T follicular helper cell (primary cell): ENCODE measurements at regions not wholly inside any gene's neighbourhood (a gene's known extent, or its start where the extent isn't known, plus 50 kb on each side); places are given as distances from the start of the nearest gene placed in this dataset.

ENCODE experiments used
- DNase-seq: peaks from one replicate; pipeline ENCODE4 v3.0.0-alpha.2; 2020; ENCODE audit warnings: low read depth

GRCh38 chr13:107205318-107206104, 637.6 kb upstream of the ARGLU1 start:
- DNase-seq, result peak; percentile 20

GRCh38 chr13:107203146-107203847, 635.4 kb upstream of the ARGLU1 start:
- DNase-seq, result no peak

GRCh38 chr13:107202371-107203023, 634.6 kb upstream of the ARGLU1 start:
- DNase-seq, result no peak

DNA sequence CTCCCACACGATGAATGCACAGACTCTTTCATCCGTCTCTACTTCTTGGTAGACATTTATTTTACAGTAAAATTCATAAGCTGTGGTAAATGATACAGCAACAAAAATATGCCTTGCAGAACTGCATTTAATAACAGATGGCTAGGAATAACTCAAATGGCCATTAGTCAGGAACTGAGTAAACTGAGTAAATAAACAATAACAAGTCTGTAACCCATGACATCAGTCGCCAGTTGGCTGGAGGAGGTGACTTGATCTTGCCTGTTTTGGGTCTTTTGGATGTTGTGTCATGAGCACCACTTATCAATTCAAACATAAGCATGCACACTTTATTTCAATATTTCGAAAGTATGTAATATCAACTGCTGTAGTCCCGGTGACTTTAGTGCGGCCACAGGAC, 632.6 kb upstream of the ARGLU1 start:
- no peak for DNase-seq

- no peak for DNase-seq
Measured at GRCh38 chr13:107192289-107192688, 624.4 kb upstream of the ARGLU1 start.

- no peak for DNase-seq
Measured at GRCh38 chr13:107190065-107190464, 622.1 kb upstream of the ARGLU1 start.

DNA sequence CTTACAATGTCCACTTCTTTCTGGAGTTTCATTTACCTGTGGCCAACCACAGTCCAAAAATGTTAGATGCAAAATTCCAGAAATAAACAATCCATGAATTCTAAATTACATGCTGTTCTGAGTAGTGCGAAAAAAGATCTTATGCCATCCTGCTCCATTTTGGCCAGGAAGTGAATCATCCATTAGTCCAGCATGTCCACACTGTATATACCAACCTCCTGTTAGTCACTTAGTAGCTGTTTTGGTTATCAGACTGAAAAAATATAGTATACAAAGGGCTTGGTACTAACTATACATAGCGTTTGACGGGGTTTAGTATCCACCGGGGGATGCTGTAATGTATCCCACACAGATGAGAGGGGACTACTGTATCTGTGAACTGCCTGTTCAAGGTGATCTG, 618.0 kb upstream of the ARGLU1 start:
- DNase-seq, result no peak

GRCh38 chr13:107170270-107170931, 602.5 kb upstream of the ARGLU1 start:
- no peak for DNase-seq

DNA sequence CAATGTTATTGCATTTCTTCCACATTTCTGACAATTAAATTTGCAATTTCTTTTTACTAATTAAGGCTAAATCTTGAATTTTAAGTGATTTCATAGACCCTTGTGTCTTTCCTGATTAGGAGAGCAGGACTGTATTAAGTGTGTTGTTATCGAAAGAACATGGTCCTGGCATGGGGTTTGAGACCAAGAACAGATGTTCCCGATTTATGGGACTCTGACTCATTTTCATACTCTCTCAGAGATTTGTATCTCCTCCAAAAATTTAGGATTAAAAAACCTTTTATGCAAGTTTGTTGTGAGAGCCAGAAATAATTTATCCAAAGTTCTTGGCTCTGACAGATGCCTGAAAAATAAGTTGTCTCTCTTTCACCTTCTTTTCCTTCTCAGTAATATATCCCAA, 589.3 kb upstream of the ARGLU1 start:
- DNase-seq, result no peak

- no peak for DNase-seq
Measured at GRCh38 chr13:107144432-107144831, 576.5 kb upstream of the ARGLU1 start.

DNA sequence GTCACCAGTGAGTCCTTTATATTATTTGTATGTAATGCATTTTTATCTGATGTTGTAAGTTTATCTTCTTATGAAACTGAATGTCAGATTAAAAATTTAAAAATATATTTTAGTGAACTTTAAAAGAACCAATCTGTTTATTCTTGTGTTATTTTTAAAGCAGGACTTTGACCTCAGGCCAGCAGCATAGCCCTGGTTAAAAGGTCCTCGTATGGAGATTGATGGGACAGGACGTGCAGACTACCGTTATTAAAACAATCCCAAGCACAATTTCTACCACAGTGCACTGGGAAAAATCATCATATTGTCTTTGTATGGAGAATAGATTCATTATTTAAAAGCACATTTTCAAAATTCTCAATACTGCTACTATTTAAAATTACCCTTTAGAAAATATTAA, 573.8 kb upstream of the ARGLU1 start:
- no peak for DNase-seq

GRCh38 chr13:107139006-107139405, 571.1 kb upstream of the ARGLU1 start:
- no peak for DNase-seq

- DNase-seq, result no peak
Measured at GRCh38 chr13:107138486-107138885, 570.5 kb upstream of the ARGLU1 start.

- DNase-seq, result no peak
Measured at GRCh38 chr13:107133950-107134349, 566.0 kb upstream of the ARGLU1 start.

DNA sequence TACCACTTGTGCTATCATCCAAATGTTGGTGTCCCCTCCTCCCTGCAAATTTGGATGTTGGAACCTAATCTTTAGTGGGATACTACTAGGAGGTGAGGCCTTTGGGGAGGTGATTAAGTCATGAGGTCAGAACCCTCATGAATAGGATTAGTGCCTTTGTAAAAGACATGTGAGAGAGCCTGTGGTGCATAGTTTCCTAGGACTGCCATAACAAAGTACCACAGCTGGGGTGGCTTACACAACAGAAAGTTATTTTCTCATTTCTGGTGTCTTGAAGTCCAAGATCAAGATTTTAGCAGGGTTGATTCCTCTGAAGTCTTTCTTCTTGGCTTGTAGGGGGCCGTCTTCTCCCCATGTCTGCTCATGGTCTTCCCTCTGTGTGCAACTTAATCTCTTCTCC, 562.6 kb upstream of the ARGLU1 start:
- DNase-seq, result no peak

GRCh38 chr13:107124730-107125129, 556.8 kb upstream of the ARGLU1 start:
- DNase-seq, result no peak

DNA sequence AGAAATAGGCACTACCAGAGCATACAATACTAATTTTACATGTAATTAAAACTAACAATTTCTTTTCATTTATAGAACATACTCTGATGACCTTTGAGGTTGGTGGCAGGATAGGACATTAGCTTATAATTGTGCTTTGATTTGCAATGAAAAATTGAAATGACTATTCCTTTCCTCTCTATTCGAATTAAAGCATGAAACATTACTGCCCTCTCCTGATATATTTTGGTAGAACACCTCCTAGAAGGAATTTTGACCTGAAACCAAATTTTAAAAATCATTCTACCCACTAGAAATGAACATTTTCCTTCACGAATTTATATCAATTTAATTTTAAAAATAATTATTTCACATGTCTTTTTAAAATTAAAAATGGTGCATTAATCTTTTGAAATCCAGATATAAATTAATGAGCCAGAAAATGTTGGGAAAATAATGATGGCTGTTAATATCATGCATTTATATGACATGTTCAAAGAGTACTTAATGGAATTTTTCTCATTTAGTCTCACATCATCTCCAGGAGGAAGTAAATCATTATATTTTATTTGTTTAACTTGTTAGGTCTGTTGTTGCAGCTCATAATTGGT, 556.3 kb upstream of the ARGLU1 start:
- DNase-seq, result no peak

GRCh38 chr13:107121793-107122192, 553.9 kb upstream of the ARGLU1 start:
- DNase-seq, result no peak

- DNase-seq, result no peak
Measured at GRCh38 chr13:107119989-107120881, 552.3 kb upstream of the ARGLU1 start.

DNA sequence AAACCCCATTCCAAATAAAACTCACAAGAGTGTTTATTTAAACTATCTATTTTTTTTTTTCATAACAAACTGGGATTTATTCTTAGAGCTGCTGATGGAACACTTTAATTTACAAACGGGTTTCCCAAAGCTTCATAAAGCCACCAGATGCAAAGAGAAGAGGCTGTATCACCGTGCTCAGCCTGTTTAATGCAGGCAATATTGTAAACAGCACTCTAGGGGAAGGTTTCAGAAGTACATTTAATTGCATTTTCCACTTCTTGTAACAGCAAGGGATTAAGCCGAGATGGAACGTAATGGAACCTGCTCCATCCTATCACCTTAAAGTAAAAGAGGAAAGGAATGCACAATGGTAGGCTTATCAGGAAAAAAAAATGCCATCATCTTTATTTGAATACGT, 550.6 kb upstream of the ARGLU1 start:
- DNase-seq, result no peak
